BJ (cell line): ENCODE measurements at regions not wholly inside any gene's neighbourhood (a gene's known extent, or its start where the extent isn't known, plus 50 kb on each side); places are given as distances from the start of the nearest gene placed in this dataset.

Experiments
- CTCF ChIA-PET: fragments of 350-600 bp; formaldehyde crosslinking; extraction: SDS; loops from one replicate; lab custom pipeline; 2021; ENCODE audit warnings: antibody characterized with exemption, inconsistent platforms; lab: Yijun Ruan, JAX
- POLR2A ChIA-PET: fragments of 300-600 bp; sonication (Branson Sonifier 250); formaldehyde crosslinking; extraction: SDS; loops from one replicate; lab custom pipeline; 2021; ENCODE audit warnings: antibody characterized with exemption; lab: Charles Lee
- DNase-seq: peaks from one replicate; pipeline ENCODE4 v3.0.0-alpha.2; 2011; ENCODE audit warnings: low read depth
- H3K27me3 ChIP-seq: 2 replicates; pipeline ENCODE4 v1.6.0; 2011; ENCODE audit warnings: low read length; ENCODE audit not compliant: control insufficient read depth, insufficient read depth
- H3K36me3 ChIP-seq: 2 replicates; pipeline ENCODE4 v1.5.1; 2011; ENCODE audit warnings: low read length; ENCODE audit not compliant: control insufficient read depth, insufficient read depth
- H3K4me3 ChIP-seq: 2 replicates; pipeline ENCODE4 v1.5.1; 2011; ENCODE audit warnings: low read depth, mild to moderate bottlenecking, control low read depth, low read length
- TF ChIP-seq, protein P1 (sequence below): IDR thresholded peaks from 2 replicates; pipeline ENCODE4 v1.5.1; 2011; ENCODE audit warnings: low read depth, mild to moderate bottlenecking, control low read depth, inconsistent platforms, low read length, moderate library complexity; ENCODE audit not compliant: insufficient read depth

DNA sequence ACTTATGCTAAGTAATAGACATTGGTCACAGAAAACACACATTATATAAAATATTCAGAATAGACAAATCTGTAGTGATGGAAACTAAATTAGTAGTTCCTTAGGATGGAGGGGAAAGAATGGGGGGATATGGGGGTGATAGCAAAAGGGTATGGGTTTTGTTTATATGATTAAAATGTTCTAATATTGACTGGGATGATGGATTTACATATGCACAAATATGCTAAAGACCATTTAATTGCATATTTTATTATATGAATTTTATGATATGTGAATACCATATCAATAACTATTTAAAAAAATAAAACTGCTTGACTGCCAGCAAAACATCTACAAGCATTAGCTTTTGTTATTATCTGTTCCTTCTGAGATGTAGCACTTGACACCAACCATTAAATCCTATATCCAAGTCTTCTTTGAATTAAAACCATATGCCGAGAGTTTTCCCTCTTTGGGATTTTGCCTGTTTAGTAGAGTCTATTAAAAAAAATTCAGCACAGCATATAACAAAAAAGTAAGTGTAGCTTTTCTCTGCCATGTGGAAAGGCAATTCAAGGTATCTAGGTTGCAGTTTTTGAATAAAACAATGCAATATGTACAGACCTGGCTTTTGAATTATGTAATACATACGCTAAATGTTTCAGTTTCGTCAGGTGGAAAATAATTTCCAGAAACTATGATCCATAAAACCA lies 2584.1 kb upstream of the PCDH20 start:
- Histone ChIP-seq H3K36me3 (no peaks in the 10 kb centered on the region), H3K4me3 (no peak overlapping the region), H3K27me3 (no peaks in the 10 kb centered on the region)
- DNase-seq, result no peak
- CTCF ChIA-PET, result interaction anchor here (0.6 kb wide), 1 partner anchor 65 kb away, joined by 3 read pairs; no protein-coding TSS in a partner anchor
- POLR2A ChIA-PET, result no interaction called here
- TF ChIP-seq, protein P1, sequence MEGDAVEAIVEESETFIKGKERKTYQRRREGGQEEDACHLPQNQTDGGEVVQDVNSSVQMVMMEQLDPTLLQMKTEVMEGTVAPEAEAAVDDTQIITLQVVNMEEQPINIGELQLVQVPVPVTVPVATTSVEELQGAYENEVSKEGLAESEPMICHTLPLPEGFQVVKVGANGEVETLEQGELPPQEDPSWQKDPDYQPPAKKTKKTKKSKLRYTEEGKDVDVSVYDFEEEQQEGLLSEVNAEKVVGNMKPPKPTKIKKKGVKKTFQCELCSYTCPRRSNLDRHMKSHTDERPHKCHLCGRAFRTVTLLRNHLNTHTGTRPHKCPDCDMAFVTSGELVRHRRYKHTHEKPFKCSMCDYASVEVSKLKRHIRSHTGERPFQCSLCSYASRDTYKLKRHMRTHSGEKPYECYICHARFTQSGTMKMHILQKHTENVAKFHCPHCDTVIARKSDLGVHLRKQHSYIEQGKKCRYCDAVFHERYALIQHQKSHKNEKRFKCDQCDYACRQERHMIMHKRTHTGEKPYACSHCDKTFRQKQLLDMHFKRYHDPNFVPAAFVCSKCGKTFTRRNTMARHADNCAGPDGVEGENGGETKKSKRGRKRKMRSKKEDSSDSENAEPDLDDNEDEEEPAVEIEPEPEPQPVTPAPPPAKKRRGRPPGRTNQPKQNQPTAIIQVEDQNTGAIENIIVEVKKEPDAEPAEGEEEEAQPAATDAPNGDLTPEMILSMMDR, result no peak

DNA sequence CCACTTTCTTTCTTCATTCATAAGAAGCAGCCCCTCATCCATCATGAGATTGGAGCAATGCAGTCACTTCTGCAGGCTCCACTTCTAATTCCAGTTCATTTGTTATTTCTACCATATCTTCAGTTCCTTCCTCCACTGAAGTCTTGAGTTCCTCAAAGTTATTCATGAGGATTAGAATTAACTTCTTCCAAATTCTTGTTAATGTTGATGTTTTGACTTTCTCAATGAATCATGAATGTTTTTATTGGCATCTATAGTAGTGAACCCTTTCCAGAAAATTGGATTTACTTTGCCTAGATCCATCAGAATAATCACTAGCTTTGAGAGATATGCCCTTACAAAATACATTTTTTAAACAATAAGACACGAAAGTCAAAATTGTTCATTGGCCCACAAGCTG lies 2567.7 kb upstream of the PCDH20 start:
- CTCF ChIA-PET, result no interaction called here
- TF ChIP-seq, protein P1, result no peak

DNA sequence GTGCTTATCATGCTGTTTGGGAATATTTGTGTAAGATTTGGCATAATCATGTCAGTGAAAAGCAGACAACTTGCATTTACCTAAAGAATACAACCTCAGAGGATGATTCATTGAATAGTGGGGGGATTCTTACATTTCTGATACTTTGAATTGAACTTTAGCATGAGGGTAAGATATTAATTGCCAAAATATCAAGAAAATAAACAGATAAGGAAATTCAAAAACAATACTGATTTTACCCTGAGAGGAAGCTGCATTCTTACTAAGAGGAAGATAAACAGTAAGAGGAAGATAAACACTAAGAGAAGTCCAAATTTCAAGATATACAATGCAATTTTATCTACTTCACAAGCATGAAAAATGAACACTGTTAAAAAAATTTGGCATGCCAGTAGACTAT lies 2564.3 kb upstream of the PCDH20 start:
- Histone ChIP-seq H3K27me3 (no peaks in the 10 kb centered on the region), H3K36me3 (no peaks in the 10 kb centered on the region), H3K4me3 (no peak overlapping the region)
- TF ChIP-seq, protein P1, result no peak
- POLR2A ChIA-PET, result no interaction called here
- CTCF ChIA-PET, result no interaction called here
- DNase-seq, result no peak

More for the DNA sequence above, 2567.7 kb upstream of the PCDH20 start:
- Histone ChIP-seq H3K27me3 (no peaks in the 10 kb centered on the region), H3K36me3 (no peaks in the 10 kb centered on the region), H3K4me3 (no peak overlapping the region)
- DNase-seq, result no peak
- POLR2A ChIA-PET, result no interaction called here

DNA sequence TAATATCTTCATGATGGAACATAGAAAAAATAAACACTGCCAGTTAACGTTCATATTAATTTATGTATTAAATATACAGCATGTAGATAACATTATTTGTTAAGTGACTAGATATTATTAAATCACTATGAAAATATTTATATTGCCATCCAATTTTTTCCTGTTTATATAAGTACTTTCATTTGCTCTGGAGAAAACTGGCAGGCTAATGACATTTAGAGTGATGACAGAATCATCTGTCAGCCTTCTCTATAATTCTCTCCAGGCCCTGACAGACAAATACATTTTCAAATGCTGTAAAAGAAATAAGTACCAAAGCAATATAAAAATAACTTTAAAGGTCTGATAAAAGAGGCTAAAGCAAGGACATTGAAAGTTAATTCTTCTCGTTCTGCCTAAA lies 2556.7 kb upstream of the PCDH20 start:
- ChIA-PET CTCF (no interaction called here), POLR2A (no interaction called here)
- H3K27me3 ChIP-seq, result no peaks in the 10 kb centered on the region
- no peak overlapping the region for H3K4me3 ChIP-seq
- no peaks in the 10 kb centered on the region for H3K36me3 ChIP-seq
- TF ChIP-seq, protein P1, result no peak
- DNase-seq, result no peak

DNA sequence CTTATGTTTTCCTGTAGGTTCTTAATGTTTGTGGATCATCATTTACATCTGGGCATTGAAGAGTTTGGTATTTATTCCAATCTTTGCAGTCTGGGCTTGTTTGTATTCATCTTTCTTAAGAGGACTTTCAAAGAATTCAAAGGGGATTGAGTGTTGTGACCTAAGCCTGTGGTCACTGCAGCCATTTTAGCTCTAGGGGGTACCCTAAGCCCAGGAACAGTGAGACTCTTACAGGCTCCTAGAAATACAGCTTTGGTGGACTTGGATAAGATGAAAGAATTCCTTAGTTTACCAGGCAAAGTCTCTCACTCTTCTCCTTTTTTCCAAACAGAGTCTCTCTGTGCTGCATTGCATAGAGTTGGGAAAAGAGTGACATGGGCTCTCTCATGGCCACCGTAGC lies 2539.0 kb upstream of the PCDH20 start:
- DNase-seq, result no peak
- CTCF ChIA-PET, result no interaction called here
- H3K36me3 ChIP-seq, result no peaks in the 10 kb centered on the region
- no peak overlapping the region for H3K4me3 ChIP-seq
- no peaks in the 10 kb centered on the region for H3K27me3 ChIP-seq
- POLR2A ChIA-PET, result no interaction called here
- TF ChIP-seq, protein P1, result no peak
